ENCODE measurements at regions not wholly inside any gene's neighbourhood (a gene's known extent, or its start where the extent isn't known, plus 50 kb on each side); places are given as distances from the start of the nearest gene placed in this dataset.

DNA sequence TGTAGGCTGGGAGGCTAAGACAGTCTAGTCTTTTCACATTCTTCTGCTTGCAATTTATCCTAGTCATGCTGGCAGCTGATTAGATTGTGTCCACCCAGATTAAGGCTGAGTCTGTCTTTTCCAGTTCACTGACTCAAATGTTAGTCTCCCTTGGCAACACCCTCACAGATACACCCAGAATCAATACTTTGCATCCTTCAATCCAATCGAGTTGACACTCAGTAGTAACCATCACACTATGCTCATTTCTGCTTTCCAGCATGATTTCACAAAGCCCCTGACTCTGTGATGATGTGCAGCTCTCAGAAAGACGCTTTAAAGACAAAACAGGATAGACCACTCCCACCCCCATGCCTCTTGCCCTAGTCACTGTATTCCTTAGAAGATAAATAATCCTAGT is 693.0 kb downstream of the HTR1B start:
- no peak for DNase-seq (ENCODE audit: low spot score)
- H3K9ac ChIP-seq (ENCODE audit: low read depth in 1 of 2, low read length in 2 of 2): no peak overlapping the region
- H3K36me3 ChIP-seq (ENCODE audit: control insufficient read depth in 4 of 4, insufficient read depth in 3 of 4, low read depth in 1 of 4, low read length in 3 of 4): no peaks in the 10 kb centered on the region
- TF ChIP-seq GABPA (IDR thresholded peaks at IDR 0.05 in 1 of 2, conservative IDR thresholded peaks at IDR 0.05 in 1 of 2) (no peak), JUND (IDR thresholded peaks at IDR 0.05) (no peak), HNF4G (IDR thresholded peaks at IDR 0.05) (no peak), FOXA1 (IDR thresholded peaks at IDR 0.05) (no peak), HNF4A (conservative IDR thresholded peaks at IDR 0.05) (no peak), RXRA (IDR thresholded peaks at IDR 0.05) (no peak), NR2F2 (IDR thresholded peaks at IDR 0.05) (no peak), TAF1 (conservative IDR thresholded peaks at IDR 0.05) (no peak), RAD21 (IDR thresholded peaks at IDR 0.05) (no peak), YY1 (IDR thresholded peaks at IDR 0.05) (no peak), SP1 (IDR thresholded peaks at IDR 0.05) (no peak), EGR1 (IDR thresholded peaks at IDR 0.05; ENCODE audit: low read depth in 2 of 2) (no peak), FOXA2 (IDR thresholded peaks at IDR 0.05) (no peak)
- TF ChIP-seq, protein P1, sequence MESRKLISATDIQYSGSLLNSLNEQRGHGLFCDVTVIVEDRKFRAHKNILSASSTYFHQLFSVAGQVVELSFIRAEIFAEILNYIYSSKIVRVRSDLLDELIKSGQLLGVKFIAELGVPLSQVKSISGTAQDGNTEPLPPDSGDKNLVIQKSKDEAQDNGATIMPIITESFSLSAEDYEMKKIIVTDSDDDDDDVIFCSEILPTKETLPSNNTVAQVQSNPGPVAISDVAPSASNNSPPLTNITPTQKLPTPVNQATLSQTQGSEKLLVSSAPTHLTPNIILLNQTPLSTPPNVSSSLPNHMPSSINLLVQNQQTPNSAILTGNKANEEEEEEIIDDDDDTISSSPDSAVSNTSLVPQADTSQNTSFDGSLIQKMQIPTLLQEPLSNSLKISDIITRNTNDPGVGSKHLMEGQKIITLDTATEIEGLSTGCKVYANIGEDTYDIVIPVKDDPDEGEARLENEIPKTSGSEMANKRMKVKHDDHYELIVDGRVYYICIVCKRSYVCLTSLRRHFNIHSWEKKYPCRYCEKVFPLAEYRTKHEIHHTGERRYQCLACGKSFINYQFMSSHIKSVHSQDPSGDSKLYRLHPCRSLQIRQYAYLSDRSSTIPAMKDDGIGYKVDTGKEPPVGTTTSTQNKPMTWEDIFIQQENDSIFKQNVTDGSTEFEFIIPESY (IDR thresholded peaks at IDR 0.05): no peak
- TF ChIP-seq, protein P2, sequence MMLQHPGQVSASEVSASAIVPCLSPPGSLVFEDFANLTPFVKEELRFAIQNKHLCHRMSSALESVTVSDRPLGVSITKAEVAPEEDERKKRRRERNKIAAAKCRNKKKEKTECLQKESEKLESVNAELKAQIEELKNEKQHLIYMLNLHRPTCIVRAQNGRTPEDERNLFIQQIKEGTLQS (IDR thresholded peaks at IDR 0.05): no peak
- TF ChIP-seq, protein P3, sequence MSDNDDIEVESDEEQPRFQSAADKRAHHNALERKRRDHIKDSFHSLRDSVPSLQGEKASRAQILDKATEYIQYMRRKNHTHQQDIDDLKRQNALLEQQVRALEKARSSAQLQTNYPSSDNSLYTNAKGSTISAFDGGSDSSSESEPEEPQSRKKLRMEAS (IDR thresholded peaks at IDR 0.05): no peak
- TF ChIP-seq, protein P4, sequence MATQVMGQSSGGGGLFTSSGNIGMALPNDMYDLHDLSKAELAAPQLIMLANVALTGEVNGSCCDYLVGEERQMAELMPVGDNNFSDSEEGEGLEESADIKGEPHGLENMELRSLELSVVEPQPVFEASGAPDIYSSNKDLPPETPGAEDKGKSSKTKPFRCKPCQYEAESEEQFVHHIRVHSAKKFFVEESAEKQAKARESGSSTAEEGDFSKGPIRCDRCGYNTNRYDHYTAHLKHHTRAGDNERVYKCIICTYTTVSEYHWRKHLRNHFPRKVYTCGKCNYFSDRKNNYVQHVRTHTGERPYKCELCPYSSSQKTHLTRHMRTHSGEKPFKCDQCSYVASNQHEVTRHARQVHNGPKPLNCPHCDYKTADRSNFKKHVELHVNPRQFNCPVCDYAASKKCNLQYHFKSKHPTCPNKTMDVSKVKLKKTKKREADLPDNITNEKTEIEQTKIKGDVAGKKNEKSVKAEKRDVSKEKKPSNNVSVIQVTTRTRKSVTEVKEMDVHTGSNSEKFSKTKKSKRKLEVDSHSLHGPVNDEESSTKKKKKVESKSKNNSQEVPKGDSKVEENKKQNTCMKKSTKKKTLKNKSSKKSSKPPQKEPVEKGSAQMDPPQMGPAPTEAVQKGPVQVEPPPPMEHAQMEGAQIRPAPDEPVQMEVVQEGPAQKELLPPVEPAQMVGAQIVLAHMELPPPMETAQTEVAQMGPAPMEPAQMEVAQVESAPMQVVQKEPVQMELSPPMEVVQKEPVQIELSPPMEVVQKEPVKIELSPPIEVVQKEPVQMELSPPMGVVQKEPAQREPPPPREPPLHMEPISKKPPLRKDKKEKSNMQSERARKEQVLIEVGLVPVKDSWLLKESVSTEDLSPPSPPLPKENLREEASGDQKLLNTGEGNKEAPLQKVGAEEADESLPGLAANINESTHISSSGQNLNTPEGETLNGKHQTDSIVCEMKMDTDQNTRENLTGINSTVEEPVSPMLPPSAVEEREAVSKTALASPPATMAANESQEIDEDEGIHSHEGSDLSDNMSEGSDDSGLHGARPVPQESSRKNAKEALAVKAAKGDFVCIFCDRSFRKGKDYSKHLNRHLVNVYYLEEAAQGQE (IDR thresholded peaks at IDR 0.05): no peak
- TF ChIP-seq, protein P5, sequence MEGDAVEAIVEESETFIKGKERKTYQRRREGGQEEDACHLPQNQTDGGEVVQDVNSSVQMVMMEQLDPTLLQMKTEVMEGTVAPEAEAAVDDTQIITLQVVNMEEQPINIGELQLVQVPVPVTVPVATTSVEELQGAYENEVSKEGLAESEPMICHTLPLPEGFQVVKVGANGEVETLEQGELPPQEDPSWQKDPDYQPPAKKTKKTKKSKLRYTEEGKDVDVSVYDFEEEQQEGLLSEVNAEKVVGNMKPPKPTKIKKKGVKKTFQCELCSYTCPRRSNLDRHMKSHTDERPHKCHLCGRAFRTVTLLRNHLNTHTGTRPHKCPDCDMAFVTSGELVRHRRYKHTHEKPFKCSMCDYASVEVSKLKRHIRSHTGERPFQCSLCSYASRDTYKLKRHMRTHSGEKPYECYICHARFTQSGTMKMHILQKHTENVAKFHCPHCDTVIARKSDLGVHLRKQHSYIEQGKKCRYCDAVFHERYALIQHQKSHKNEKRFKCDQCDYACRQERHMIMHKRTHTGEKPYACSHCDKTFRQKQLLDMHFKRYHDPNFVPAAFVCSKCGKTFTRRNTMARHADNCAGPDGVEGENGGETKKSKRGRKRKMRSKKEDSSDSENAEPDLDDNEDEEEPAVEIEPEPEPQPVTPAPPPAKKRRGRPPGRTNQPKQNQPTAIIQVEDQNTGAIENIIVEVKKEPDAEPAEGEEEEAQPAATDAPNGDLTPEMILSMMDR (IDR thresholded peaks at IDR 0.05; ENCODE audit: low read depth, low read length, missing input control): no peak
- no peak overlapping the region for H3K4me3 ChIP-seq (ENCODE audit: low read depth in 1 of 3, low read length in 3 of 3)
- H3K9me3 ChIP-seq (ENCODE audit: control insufficient read depth in 4 of 4, low read length in 3 of 4): no peaks in the 10 kb centered on the region
- 52% methylated on average over 2 of the region's 2 CpGs for WGBS
- no peak overlapping the region for H3K27ac ChIP-seq (ENCODE audit: low read depth in 1 of 2, low read length in 2 of 2)
- no peaks in the 10 kb centered on the region for H3K4me1 ChIP-seq (ENCODE audit: control insufficient read depth in 4 of 4, insufficient read depth in 4 of 4, low read length in 3 of 4)
- no peaks in the 10 kb centered on the region for H3K27me3 ChIP-seq (ENCODE audit: control insufficient read depth in 4 of 4, insufficient read depth in 4 of 4, low read length in 3 of 4)

Data from liver (tissue), 8 donors.